T-helper 17 cell (primary cell): ENCODE measurements at regions not wholly inside any gene's neighbourhood (a gene's known extent, or its start where the extent isn't known, plus 50 kb on each side); places are given as distances from the start of the nearest gene placed in this dataset.

ENCODE experiments used
- ATAC-seq: fragments of 150-1000 bp; cut with Tn5 transposase; 2 replicates; pipeline ENCODE4 v1.10.0; 2021; ENCODE audit warnings: mild to moderate bottlenecking, moderate library complexity
- DNase-seq, 3 donors: peaks; one replicate each; pipeline versions ENCODE4 v3.0.0 to v3.0.0-alpha.2; 2020 to 2021
- H3K9me3 ChIP-seq: one replicate; pipeline ENCODE4 v1.7.0; 2013; ENCODE audit warnings: low read length, mild to moderate bottlenecking; ENCODE audit not compliant: control insufficient read depth, poor library complexity, severe bottlenecking
- H3K27ac Mint-ChIP-seq: one replicate; pipeline ENCODE4 v1.8.0; 2022; ENCODE audit warnings: mild to moderate bottlenecking, moderate library complexity, mixed read lengths
- H3K27me3 Mint-ChIP-seq: one replicate; pipeline ENCODE4 v1.8.0; 2022; ENCODE audit warnings: mixed read lengths
- H3K36me3 Mint-ChIP-seq: one replicate; pipeline ENCODE4 v1.8.0; 2022; ENCODE audit warnings: low read depth, mixed read lengths
- H3K4me1 Mint-ChIP-seq: one replicate; pipeline ENCODE4 v1.8.0; 2022; ENCODE audit warnings: mild to moderate bottlenecking, mixed read lengths
- H3K4me3 Mint-ChIP-seq: one replicate; pipeline ENCODE4 v1.8.0; 2022; ENCODE audit warnings: mild to moderate bottlenecking, moderate library complexity, mixed read lengths

DNA sequence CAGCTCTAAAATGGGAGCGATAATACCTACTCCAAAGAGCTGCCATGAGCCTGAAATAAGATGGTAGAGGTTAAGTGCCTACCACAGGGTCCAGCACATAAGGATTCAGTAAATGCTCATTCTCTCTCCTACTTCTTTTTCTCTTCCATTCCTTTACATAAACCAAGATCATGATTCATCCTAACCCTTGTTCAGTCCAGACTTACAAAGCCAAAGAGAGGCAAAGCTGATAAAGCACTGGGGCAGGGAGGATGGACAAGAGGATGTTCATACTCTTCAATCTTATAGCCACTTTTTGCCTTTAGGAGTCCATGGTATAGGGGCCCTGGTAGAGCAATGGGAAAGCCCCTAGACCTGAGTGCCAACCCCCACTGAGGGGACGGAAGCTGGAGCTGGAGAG is 75.6 kb upstream of the PKDCC start:
- Mint-ChIP-seq H3K4me3 (no peak overlapping the region), H3K27me3 (peaks cover 4% of the 10 kb centered on the region), H3K27ac (no peak overlapping the region), H3K4me1 (peaks cover under 1% of the 10 kb centered on the region), H3K36me3 (peaks cover 4% of the 10 kb centered on the region)
- ATAC-seq, result no peak
- H3K9me3 ChIP-seq, result no peaks in the 10 kb centered on the region
- DNase-seq, result no peak

DNA sequence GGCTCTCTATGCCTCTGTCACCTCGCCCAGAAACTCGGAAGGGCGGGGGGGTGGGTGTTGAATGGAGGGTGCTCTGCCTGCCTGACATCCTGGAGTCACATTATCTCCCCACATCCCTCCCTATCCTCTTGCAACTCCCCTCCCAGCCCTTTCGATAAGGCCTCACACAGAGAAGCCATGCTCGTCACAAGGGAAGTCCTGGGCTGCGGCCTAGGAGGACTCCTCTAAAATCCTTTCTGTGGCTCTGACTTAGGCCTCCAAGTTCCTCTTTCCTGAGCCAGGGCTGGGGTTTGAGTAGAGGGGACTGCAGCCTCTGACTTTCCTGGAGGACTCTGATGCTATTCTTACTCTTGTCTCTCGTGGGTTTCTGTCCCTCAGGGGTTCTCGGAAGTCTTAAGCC is 75.0 kb upstream of the PKDCC start:
- no peaks in the 10 kb centered on the region for H3K9me3 ChIP-seq
- no peaks in the 10 kb centered on the region for H3K4me1 Mint-ChIP-seq
- H3K27me3 Mint-ChIP-seq, result peaks cover 4% of the 10 kb centered on the region
- no peak for DNase-seq
- no peak for ATAC-seq
- H3K4me3 Mint-ChIP-seq, result no peak overlapping the region
- peaks cover 4% of the 10 kb centered on the region for H3K36me3 Mint-ChIP-seq
- H3K27ac Mint-ChIP-seq, result no peak overlapping the region

DNA sequence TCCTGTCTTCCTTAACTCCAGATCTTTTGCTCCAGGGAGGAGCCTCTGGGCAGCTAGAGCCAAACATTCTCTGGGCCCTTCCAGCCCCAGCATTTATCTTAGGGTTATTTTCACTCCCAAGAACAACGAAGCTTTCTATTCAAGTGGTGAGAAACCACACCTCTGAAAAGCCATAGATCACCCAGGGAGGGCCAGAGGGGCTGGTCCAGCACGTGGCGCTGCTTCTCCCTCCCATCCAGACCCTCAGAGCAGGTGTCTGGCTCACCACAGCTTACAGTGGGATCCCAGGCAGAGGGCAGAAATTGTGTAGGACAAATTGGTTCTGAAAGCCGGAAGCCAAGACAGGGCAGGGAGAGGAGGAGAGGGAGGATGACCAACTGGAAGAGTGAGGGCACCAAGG is 74.0 kb upstream of the PKDCC start:
- peaks cover 4% of the 10 kb centered on the region for H3K36me3 Mint-ChIP-seq
- no peak overlapping the region for H3K4me3 Mint-ChIP-seq

DNA sequence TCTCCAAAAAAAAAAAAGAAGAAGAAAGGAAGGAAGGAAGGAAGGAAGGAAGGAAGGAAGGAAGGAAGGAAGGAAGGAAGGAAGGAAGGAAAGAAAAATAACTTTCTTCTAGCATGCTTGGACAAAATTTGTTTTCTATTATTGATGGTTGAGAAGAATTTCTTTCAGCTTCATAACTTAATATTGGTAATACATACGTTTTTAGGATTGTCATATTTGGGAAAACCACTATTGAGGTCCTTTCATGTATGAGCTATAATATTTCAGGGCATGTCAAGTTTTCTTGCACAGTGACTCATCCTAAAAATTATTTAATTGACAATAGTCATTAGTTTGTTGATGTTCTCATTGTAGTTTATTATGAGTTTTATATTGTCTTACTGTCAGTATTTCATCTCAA is 66.4 kb upstream of the PKDCC start:
- H3K9me3 ChIP-seq, result no peaks in the 10 kb centered on the region
- Mint-ChIP-seq H3K27ac (no peak overlapping the region), H3K36me3 (no peaks in the 10 kb centered on the region), H3K4me1 (no peaks in the 10 kb centered on the region), H3K4me3 (no peak overlapping the region), H3K27me3 (peaks cover 9% of the 10 kb centered on the region)
- no peak for DNase-seq
- ATAC-seq, result no peak

More for the DNA sequence above, 74.0 kb upstream of the PKDCC start:
- no peaks in the 10 kb centered on the region for H3K4me1 Mint-ChIP-seq
- DNase-seq, result no peak
- no peak for ATAC-seq
- H3K9me3 ChIP-seq, result no peaks in the 10 kb centered on the region
- H3K27me3 Mint-ChIP-seq, result no peaks in the 10 kb centered on the region
- H3K27ac Mint-ChIP-seq, result no peak overlapping the region

DNA sequence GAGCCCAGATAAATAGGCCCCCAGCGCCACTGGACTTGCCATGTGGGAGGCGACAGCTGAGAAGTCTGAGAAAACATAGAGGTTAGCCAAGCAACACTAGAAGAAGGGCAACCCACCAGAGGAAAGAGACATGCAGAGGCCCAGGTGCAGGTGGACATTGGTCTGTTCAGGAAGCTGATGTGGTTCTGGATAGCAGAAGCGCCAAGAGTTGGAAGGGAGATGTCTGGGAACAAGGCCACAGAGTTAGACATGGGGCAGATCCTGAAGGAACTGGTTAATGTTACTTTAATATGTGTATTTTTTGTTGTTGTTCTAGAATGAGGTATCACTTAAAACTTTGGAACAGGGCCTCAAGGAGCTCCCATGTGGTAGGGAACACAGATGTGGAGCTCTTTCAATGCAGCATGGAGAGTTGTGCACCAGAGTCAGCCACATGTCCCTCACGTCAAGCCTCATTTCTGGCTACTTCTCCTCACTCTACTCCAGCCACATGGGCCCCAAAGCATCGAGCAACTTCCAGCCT is 62.2 kb upstream of the PKDCC start:
- ATAC-seq, result no peak
- H3K9me3 ChIP-seq, result no peaks in the 10 kb centered on the region
- Mint-ChIP-seq H3K4me1 (no peaks in the 10 kb centered on the region), H3K27ac (no peak overlapping the region), H3K4me3 (no peak overlapping the region), H3K27me3 (peaks cover 39% of the 10 kb centered on the region), H3K36me3 (no peaks in the 10 kb centered on the region)
- DNase-seq, result no peak

DNA sequence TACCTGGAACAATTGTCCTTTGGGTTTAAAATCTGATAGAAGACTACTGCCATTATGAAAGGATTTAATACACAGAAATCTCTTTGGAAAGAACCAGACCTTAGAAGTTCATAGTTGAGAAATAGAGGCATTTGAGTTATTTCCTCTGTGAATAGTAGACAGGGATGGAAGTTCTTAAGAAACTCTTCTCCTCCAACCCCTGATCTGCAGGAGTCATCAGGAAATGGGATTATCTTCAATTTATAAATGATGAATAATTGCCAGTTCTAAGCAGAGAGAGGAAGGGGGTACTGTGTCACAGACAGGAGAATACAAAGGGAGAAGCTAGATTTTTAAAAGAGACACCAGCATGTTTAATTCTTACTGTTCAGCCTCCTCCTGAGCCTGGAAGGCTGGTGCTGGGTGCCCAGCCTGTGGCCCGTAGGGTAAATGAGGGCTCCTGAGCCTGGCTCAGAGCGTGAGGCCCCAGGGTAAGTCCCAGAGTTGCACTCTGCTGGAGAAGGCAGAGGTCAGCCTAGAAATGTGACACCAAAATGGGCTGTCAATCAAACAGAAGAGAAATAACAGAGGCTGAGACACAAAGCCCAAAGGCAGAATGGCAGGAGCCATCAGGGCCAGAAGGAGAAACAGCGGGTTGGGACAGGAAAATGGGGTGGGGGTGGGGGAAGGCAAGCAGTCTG is 58.2 kb upstream of the PKDCC start:
- DNase-seq (no peak), ATAC-seq (no peak)
- Mint-ChIP-seq H3K27ac (no peak overlapping the region), H3K4me1 (peaks cover 2% of the 10 kb centered on the region), H3K4me3 (peak overlapping the region; percentile 19), H3K27me3 (peaks cover 39% of the 10 kb centered on the region), H3K36me3 (no peaks in the 10 kb centered on the region)
- H3K9me3 ChIP-seq, result no peaks in the 10 kb centered on the region

DNA sequence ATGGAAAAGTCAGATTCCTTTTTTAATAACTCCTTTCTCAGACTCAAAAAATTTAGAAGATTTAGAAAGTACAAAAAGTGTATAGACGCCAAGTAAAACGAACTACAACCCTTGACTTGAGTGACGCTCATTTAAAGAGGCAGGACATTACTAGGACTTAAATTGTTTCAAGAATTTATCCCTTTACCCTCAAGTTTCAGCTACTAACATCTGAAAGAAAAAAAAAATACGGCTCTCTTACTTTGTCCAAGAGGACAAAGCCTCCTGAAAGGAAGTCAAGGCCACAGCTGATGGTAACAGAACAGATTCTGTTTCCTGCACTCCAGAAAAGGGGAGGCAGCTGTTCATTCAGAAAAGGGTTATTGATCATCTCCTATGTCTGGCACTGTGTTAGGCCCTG is 57.6 kb upstream of the PKDCC start:
- no peak for DNase-seq
- no peaks in the 10 kb centered on the region for H3K9me3 ChIP-seq
- Mint-ChIP-seq H3K27me3 (peaks cover 36% of the 10 kb centered on the region), H3K4me3 (no peak overlapping the region), H3K27ac (no peak overlapping the region), H3K4me1 (peaks cover 2% of the 10 kb centered on the region), H3K36me3 (no peaks in the 10 kb centered on the region)
- no peak for ATAC-seq

DNA sequence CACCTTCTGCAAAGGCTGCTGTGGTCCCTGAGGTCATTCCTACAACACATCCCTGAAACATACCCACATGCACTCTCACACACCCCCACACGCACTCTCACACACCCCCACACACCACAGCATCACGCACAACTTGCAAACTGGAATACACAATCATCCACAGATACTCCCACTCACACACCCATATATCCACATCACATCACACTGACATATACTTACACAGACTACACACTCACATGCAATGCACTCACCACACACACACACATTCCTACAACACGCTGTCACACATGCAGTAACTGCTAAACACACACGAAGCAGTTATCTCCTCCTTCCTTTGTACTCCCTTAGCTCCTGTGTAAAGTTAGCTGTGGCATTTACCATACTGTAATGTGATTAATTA is 57.1 kb upstream of the PKDCC start:
- no peak for ATAC-seq
- no peaks in the 10 kb centered on the region for H3K36me3 Mint-ChIP-seq
- H3K27ac Mint-ChIP-seq, result peak overlapping the region; percentile 0

DNA sequence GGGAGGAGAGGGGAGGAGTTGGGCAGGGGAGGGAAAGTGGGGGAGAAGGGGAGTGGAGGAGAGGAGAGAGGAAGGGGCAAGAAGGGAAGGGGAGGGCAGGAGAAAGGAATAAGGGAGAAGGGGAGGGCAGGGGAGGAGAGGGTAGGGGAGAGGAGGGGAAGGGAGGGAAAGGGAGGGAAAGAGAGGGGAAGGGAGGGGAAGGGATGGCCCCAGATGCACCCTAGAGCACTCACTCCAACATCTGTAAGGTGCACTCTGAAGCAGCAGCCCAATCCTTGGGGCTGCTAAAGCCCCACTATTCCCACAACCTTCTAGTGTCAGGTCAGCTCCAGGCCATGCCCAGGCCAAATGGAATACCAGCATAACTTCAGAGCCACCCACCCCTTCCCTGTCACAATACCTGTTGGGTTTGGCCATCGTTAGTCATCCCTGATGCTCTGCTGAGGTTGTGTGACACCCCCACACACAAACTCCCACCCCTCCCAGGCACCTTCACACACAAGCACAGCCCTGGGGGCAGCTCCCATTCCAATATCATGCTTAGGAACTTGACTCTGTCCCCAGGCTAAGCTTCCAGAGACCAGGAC is 55.7 kb upstream of the PKDCC start:
- Mint-ChIP-seq H3K36me3 (no peaks in the 10 kb centered on the region), H3K27me3 (peaks cover 27% of the 10 kb centered on the region), H3K27ac (no peak overlapping the region), H3K4me1 (peaks cover 2% of the 10 kb centered on the region), H3K4me3 (no peak overlapping the region)
- H3K9me3 ChIP-seq, result no peaks in the 10 kb centered on the region
- ATAC-seq, result no peak
- DNase-seq, result no peak

More for the DNA sequence above, 57.1 kb upstream of the PKDCC start:
- H3K9me3 ChIP-seq, result no peaks in the 10 kb centered on the region
- H3K27me3 Mint-ChIP-seq, result peaks cover 32% of the 10 kb centered on the region
- no peak for DNase-seq
- H3K4me1 Mint-ChIP-seq, result peaks cover 2% of the 10 kb centered on the region
- no peak overlapping the region for H3K4me3 Mint-ChIP-seq

DNA sequence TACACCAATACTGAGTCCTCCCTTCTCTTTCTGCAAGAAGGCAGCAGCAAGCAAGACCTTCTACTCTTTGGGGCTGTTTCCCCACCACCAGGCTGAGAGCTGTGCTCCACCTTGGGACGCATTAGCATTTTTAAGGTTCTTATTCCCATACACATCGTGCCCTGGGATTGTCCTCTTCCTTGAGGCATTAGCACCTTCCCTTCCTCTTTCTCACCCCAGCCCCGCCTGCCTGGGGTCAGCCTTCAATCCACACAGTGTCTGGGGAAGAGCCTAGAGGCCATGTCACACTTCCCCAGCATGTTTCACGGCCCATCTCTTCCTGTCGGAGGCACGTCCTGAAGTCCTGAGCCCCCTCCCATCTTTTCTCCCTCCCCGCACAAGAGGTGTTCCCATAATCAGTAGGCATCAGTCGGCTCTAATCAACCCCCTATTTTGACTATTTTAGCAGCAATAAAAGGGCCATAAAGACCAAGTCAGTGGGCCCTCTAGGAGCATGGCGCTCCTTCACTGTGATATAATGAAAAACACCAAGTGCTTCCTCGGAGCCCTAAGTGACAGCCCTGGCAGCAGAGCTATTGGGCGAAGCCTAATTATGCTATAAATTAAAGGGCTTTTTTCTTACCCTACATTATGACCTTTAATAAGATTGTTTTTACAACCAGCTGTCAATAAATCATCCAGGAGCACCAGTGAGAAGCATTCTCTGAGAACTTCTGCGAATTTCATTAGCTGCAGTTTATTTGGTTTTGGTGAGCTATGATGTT is 55.0 kb upstream of the PKDCC start:
- Mint-ChIP-seq H3K27ac (no peak overlapping the region), H3K4me3 (no peak overlapping the region), H3K4me1 (peaks cover 2% of the 10 kb centered on the region), H3K27me3 (peaks cover 25% of the 10 kb centered on the region), H3K36me3 (peaks cover 2% of the 10 kb centered on the region)
- H3K9me3 ChIP-seq, result no peaks in the 10 kb centered on the region
- DNase-seq (no peak), ATAC-seq (no peak)

DNA sequence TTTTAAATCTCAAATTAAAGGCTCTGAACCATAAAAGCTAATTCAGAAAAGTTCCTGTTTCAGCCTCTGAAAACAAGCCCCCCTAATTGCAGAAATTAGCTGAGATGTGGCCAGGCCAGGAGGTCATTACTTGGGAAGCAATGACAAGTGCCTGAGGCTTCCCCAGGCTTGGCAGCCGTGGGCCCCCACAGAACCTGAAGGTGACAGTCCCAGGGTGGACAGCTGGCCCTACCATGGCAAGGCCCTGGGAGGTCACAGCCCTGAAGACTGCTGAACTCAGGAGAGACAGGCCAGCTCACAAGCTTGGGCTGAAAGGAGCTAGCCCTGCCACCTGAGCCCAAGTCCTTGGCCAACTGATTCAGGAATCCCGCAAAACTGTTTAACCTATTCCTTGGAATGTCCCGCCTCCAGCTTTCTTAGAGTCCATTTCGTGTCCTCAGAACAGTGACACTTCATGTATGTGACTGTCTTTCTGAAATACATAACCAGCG is 54.3 kb upstream of the PKDCC start:
- Mint-ChIP-seq H3K27me3 (peaks cover 22% of the 10 kb centered on the region), H3K4me1 (peaks cover 2% of the 10 kb centered on the region), H3K27ac (no peak overlapping the region), H3K36me3 (peaks cover 2% of the 10 kb centered on the region), H3K4me3 (no peak overlapping the region)
- ATAC-seq (no peak), DNase-seq (no peak)
- no peaks in the 10 kb centered on the region for H3K9me3 ChIP-seq

DNA sequence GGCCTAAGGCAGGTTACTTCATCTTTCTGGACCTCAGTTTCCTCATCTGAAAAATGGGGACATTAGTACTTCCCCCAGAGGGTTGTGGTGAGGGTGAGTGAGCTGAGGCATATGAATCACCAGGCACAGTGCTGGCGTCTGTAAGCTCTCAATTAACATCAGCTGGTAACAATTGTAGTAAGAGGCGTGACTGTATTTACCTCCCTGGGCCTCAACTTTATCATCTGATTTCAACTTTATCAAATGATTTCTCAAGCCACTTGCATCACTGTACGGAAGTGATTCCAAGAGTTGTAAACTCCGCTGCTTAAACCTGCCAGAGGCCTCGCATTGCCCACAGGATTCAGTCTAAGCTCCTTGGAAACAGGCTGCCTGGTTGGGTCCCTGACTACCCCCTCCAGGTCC is 53.6 kb upstream of the PKDCC start:
- Mint-ChIP-seq H3K36me3 (peaks cover 2% of the 10 kb centered on the region), H3K4me3 (no peak overlapping the region), H3K4me1 (peaks cover 2% of the 10 kb centered on the region), H3K27me3 (peaks cover 22% of the 10 kb centered on the region), H3K27ac (no peak overlapping the region)
- H3K9me3 ChIP-seq, result no peaks in the 10 kb centered on the region
- no peak for DNase-seq
- no peak for ATAC-seq

DNA sequence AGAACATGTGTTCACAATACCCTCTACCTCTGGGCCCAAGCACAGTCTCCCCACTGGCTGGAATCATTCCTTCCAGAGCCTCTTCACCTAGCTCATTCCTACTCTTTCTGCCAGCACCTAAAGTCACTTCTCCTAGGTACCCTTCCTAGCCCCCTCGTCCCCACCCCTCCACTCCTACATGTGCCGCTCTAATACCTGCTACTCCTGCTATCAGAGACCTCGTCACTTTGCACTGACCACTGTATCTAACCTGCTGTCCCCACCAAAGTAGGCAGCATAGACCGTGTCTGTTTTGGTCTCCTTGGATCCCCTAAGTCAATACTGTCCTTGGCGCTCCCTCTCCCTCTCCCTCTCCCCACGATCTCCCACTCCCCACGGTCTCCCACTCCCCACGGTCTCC is 53.2 kb upstream of the PKDCC start:
- Mint-ChIP-seq H3K36me3 (peaks cover 2% of the 10 kb centered on the region), H3K4me1 (peaks cover 2% of the 10 kb centered on the region), H3K27ac (no peak overlapping the region), H3K27me3 (peaks cover 17% of the 10 kb centered on the region), H3K4me3 (no peak overlapping the region)
- DNase-seq, result no peak
- no peak for ATAC-seq
- no peaks in the 10 kb centered on the region for H3K9me3 ChIP-seq
